SIG-M5 treated with dmso at 0.1 percent for 504 hours (cell line): ENCODE measurements at regions not wholly inside any gene's neighbourhood (a gene's known extent, or its start where the extent isn't known, plus 50 kb on each side); places are given as distances from the start of the nearest gene placed in this dataset.

Experiments used
- DNase-seq: peaks from one replicate; lab custom pipeline; 2025; ENCODE audit not compliant: unreplicated experiment; lab: John Stamatoyannopoulos, UW

DNA sequence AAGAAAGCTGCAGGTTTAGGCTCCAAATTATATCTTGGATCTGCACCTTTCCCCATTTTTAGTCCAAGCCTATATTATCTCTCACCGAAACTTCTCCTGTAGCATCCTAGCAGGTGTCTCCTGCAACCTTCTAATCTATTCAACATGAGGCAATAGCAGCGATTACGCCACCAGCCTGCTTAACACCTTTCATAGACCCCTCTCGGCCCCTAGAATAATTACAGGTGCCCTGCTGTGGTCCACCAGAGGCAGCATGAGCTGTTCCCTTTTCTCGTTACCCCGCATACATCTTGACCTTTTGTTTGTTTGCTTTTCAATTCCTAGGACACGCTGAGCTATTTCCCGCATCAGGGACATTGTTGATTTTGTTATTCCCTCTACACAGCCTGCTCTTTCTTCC lies 361.9 kb downstream of the CYRIA start:
- DNase-seq: no peak

DNA sequence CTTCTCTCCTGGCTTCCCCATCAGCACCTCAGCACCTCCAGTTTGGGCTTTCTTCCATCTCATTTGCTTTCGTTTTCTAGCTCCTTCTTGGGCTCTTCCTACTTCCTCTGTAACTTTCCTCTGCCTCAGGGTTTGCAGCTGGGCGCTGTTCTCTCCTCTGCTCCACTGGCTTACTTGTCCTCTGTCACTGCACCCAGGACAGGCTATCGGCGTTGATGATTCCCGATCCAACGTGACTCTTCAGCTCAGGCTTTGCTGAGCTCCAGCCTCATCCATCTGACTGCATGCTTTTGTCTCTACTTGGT lies 362.4 kb downstream of the CYRIA start:
- no peak for DNase-seq

DNA sequence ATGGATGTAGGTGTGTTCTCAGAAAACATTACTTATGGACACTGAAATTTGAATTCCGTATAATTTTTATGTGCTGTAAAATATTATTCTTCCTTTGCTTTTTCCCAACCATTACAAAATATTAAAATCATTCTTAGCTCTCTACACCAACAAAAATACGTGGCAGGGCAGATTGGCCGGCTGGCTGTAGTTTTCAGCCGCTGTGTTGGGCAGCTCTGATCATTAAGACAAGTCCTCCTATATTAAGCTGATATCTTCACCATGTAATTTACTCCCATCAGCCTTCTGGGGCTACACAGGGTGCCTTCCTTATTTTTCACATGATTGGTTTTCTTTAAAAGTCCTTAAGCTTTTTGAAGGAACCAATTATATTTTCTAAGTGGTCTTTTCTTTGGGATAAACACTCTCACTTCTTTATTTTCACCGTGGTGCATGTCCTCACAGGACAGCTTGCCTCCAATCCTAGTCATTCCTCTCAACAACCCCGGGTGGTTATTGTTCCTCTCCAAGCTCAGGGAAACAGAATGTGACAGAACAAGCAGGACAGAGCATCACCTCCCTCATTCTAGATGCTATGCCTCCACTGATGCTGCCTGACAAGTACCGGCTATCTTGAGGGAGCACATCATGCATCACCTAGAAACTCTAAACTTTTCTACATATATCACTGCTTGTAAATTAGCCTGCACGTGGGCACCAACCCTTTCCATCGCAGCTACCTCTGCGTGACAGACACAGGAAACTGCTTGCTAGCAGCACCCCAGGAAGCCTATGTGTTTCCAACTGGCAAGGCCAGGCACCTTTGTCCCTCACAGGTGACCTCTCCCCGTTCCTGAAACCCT lies 362.3 kb downstream of the MYCN start:
- no peak for DNase-seq

DNA sequence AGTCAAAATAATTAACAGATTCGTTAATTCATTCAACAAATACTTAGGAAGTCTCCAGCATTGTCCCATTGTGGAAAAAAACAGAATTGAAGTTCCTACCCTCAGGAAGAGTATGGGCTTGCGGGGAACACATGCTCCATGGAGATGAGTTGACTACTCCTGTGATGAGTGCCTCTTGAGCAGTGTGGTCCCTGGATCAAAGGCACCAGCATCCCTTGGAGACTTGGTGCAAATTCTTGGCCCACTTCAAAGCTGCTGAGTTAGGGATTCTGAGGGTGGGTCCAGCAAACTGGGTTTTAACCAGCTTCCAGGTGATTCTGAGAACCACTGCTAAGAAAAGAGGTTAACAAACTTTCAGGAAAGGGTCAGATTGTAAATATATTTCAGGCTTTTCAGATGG lies 361.6 kb downstream of the MYCN start:
- no peak for DNase-seq

DNA sequence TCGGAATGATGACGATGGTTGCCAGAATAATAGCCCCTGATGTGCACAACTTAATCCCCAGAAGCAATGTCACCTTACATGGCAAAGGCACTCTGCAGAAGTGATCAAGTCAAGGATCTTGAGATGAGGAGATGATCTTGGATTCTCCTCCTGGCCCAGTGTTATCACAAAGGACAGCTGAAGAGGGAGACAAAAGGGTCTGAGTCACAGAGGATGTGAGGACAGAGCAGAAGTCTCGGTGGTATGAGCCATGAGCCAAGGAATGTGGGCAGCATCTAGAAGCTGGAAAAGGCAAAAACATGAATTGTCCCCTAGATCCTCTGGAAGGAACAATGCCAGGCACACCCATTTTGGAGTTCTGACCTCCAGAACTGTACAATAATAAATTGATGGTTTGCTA lies 358.5 kb downstream of the MYCN start:
- DNase-seq: no peak

DNA sequence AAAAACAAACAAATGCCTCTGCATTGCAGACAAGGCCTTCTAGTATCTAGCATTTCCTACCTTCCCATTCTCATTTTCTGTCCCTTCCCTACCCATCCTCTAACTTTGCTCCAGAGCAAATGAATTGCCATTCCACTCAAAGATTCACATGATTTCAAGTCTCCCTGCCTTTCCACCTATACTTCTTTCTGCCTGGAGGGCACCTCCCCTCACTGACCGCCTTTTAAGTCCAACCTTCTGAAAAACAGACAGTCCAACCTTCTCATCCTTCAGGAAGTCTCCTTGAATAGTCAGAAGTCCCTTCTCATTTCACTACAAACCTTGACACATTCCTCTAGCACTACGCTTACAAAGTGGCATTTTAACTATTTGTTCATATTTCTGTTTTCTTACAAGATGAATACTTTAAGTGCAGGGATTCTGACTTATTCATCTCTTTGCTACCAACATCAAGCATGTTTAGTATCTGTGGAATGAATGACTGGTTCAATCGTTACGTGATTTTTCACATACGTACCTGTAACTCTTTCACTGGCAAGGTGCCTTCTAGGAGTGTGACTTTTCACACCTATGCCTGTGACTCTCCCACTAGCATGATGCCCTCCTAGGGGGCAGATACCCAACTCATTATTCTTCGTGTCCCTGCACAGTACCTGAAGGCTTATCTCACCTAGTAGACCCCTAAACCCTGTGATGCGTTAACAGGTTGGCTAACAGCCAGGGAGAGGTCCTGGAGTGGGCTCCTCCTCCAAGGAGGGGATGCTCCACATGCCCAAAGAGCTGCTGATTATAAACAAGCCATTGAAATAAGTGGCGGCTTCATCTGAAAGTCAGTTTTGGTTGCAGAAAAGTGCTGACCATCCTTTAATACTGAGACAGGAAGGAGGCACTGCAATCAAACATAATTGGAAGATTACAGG lies 356.2 kb downstream of the MYCN start:
- no peak for DNase-seq

DNA sequence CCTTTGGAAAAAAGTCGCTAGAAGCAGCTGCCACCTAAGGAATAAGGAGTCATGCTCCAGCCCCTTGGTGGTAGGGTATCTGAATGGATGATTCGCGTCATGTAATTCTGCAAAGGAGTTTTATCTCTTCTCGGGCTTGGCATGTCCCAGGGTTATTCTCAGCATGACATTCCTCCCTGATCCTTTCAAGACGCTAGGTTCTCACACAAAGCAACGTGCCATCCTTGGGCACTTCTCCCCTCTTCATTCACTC lies 355.6 kb downstream of the MYCN start:
- DNase-seq: no peak

DNA sequence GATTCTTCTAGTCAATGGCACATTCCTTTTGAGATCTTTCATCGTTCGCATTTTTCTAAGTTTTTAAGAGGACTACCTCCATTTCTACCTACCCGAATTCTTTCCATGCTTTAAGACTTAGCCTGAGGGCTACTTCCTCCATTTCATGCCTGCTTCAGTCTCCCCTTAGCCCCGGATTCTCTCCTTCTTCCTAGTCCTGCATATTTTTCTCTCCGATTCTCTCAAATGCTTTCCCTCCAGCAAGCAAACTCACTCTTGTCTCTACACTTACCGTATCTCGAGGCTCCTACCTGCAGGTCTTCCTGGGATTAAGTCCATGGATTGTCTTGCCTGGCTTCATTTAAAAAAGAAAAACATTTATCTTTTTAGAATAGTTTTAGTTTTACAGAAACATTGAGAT lies 354.4 kb downstream of the MYCN start:
- DNase-seq: no peak

DNA sequence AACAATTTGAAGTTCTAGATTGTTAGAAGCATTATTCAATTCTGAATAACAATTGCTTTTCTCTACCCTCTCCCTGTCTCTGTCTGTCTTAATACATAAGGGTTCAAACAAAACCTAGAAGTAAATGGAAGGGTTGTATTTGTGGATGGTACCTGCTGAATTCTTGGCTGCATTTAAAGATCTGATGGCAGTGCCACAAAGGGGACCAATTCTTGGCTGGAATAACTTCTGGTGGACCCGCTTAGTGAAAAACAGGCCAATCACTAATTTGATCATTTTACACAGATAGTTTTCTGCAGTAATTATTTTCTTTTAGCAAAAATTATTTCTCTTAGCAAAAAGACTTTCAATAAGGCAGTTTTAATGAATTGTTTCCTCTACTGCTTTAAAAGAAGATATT lies 353.5 kb downstream of the MYCN start:
- DNase-seq: no peak

DNA sequence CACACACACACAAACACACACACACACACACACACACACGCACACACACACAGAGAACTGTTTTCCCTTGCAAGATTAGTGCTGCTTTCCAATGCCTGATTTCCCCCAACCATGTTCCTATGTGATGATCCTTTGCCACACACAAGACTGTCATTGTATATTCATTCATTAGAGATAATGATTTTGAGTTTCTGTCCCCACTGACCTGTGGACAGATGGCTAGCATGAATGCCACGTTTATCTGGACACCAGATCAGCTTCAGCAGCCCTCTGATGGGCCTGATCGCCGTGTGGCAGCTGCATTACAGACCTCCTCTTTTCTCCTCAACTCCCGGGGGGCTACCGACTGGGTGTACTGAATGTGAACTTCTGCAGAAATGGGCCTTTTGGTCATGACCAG lies 353.0 kb downstream of the MYCN start:
- no peak for DNase-seq

DNA sequence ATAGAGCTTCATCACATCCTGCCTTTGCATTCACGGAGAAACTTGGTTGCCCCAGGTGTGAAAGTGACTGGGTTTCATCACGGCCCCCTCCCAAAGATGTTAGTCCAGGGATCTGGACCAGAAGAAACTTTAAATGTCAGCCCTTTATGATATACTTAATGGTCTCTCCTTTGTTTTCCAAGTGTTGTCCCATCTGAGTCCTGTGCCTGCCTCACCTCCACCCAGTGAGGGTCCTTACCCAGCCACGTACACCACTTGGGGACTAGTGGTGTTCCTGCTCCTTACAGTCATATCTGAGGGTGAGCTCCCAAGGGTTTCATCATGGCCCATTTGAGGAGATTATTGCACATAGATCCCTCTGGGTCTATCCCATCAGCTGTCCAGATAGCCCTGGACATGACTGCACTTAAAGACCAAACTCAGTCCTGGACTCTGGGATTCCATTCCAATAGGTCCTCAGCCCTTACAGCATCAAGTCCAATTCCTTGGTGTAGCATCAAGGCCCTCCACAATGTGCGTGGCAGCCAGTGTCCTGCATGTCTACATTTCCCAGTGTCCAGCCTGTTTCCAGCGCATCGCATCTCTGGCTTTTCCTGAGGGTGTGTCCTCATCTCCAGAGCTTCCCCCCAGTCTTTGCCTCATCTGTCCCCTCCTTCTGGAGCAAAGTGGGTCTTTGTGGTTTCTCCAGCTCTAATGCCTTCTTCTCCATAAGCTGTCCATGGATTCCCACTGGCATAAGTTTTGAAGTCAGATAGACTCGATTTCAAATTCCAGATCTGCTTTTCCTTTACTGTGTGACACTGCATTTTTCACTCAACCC lies 351.6 kb downstream of the MYCN start:
- DNase-seq: no peak

DNA sequence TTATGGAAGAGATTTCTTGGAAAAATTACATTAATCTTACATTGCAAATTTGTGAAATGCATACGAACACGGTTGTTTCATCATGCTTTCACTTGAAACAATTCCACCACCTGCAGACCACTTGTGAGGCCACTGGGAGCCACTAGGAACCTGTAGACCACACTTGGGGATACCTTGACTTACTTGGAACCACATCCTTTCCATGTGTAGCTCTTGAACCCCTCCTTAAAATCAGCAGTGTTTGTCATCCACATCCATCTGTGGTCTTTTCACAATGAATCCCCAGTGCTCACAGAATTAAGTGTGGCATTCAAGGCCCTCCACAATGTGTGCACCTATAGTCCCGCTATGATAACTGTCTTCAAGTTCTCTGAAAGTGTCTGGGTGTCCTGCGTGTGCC lies 350.9 kb downstream of the MYCN start:
- no peak for DNase-seq

DNA sequence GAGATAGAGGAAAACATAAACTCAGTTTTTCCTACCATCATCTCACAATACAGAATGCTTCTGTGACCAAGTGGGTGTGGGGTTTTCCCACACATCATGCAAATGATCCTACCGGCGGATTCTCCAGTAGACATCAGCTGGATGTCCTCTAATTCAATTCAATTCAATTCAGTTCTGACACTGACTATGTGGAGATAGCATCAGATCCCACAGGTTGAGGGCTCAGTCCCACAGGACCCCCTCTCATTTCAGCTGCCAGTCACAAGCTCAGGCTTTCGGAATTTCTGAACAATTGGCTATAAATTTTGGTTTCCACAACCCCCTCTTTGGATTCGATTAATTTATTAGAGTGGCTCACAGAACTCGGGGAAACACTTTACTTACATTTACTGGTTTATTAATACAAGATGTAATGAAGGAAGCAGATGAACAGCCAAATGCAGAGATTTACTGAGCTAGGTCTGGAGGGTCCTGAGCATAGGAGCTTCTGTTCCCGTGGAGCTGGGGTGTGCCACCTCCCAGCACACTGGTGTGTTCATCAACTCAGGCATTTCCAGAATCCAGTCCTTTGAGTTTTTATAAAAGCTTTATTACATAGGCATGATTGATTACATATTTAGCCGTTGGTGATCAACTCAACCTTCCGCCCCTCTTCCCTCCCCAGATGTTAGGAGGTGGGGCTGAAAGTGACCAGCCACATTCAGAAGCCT lies 350.1 kb downstream of the MYCN start:
- no peak for DNase-seq

DNA sequence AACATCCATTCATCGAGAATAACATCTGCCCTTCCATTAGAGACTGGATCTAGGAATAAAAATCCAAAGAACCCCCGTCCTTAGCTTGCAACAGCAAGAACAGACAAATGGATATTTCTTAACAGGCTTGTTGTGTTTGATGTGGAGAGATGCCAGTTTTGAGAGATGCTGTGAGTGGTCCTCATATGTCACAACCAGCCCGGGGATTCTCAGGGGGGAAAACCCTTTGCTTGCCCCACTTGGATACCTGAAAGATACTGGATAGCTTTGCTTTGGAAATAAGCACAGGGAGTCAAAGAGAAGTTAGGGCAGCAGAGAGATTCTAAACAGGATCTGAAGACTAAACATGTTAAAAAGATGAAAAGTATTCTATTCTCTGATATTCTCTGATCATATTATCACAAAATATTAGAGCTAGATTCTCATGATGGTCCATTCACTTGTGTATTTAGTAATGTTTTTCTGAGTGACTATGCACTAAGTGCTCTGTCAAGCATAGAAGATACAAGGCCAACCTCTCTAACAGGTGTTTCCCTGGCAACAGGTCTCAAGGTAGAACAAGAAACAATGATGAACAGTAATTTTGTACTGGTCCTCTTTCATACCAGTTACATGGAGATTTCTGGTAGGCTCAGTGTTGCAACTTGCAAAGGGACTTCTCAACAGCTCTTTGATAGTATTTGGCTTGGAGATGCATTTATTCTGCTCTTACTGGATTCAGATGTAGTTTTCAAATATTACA lies 348.2 kb downstream of the MYCN start:
- no peak for DNase-seq

DNA sequence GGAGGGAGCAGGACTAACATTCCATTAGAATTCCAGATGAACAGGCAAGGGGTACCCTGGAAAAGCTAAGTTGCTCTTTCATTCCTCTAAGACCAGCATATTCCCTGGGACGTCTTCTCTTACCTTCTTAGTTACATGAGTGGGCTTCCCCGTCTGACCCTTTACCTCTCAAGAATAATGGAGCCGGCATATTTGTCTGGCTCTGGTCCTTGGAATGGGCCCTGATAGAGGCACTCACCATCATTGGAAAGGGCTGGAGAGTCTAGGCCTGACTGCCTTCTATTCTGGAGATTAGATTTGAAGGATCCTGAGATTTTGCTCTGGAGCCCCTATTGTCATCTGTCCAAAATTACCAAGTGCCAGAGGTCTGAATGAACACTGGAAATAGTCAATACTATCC lies 347.5 kb downstream of the MYCN start:
- no peak for DNase-seq

DNA sequence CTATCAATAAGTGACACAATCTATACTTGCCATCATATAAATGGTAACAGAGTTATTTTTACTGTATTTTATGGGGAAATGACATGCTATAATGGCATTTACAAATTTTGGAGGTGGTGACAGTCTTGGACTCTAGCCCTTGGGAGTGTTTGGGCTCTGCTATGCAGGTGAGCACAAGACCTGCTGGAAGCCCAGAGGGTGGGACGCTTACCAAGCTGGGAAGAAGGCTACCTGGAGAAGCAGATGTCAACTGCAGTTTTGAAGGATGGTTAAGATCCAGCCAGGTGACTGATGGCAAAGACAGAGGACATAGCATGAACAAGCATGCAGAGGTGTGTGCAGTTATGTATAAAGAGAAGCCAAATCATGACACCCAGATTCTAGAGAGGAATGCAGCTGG lies 346.9 kb downstream of the MYCN start:
- no peak for DNase-seq

DNA sequence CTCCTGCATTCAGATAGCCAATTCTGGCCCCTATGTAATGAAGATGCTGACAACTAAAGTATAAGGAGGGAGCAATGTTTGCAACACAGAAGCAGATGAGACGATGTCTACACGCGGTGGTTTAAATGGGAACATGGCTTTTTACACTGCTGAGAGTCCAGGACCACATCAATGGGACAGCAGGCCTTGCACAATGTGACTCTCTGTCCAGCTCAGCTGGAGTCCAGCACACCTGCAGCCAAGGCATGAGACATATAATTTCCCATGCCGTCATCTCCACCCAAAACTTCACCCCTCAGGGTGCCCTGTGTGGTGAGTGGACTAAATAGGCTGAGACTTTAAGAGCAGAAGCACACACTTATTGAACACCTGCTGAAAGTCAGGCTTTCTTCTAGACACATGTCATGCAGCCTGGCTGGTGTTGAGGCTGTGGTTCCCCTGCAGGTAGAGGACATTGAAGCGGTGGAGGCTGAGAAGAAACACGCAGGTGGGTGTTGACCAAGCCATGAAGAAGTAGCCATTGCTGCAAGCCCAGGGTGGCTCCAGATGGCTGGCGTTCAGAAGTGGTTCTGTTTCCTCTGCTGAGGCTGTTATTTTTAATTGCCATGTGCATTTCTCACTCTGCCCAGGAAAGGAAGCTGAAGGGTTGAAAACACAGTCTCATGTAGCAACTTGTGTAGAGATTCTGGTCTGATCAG lies 345.6 kb downstream of the MYCN start:
- DNase-seq: no peak

DNA sequence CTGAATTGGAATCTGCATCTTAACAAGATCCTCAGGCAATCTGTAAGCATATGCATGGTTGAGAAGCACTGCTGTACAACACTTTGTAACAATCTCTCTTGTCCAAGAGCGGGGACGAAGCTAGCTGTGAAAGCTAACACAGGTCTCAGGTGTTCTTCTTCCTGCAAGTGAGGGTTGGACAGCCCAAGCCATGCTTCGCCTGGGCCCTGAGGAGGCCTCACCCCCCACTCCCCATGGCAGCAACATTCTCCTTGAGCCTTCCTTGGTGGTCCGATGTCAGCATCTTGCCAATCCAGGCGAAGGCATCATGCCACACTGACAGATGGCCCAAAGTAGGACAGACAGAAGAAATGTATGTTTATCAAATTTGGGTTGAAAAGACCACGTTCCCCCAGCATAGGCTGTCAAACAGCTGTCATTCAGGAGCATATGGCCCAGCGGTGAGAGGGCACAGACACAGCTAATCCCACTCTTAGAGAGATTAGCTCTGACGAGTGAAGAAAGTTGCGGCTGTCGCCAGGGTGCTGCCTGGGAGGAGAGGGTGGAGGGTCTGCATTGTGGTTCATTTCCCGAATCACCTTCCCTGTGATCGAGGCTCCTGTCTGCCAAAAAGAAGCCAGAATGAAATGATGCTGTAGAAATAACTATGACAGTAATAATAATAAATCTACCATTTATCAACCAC lies 344.7 kb downstream of the MYCN start:
- DNase-seq: no peak

DNA sequence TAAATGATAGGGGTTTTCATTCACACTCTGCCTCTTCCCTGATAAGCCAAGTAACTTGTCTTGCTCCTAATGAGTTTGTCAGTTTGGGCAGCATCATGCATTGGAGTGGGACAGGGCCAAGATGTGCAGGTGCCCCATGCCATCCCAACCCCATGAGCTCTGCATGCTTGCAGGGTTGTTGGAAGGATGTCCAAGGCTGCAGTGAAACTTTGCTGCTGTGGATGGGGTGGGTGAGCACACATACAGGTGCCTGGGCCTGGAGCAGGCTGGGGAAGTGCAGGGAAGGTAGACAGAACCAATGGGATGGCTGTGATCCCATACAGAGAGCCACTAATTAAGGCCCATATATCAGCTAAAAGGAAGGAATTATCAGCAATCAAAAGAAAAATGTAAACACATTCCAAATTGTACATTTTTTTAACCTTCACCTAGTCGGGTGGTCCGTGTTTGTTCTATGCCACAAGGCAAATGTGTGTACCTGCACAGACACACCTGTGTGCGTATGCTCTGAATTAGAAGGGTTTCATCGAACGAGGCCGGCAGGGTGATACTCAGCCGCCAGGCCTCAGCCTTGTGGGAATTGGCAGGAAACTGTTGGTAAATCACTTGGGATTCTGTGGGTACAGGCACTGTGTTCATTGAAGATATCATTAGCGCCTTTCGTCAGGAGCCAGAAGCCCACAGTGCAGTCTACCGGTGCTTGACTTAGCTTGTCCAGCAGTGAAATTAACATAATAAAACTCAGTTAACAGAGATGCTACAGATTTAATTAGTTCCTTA lies 342.9 kb downstream of the MYCN start:
- DNase-seq: no peak
